OCI-LY7 (cell line): ENCODE measurements at regions not wholly inside any gene's neighbourhood (a gene's known extent, or its start where the extent isn't known, plus 50 kb on each side); places are given as distances from the start of the nearest gene placed in this dataset.
"Not testable (repeated sequence)": the region's sequence is repeated elsewhere in the genome, so short reads cannot be mapped to it uniquely, and the experiment has no call there.

ENCODE experiments used
- EZH2phosphoT487 ChIP-seq: fragments of 200-600 bp; sonication (generic); IDR thresholded peaks from 2 replicates; pipeline ENCODE4 v1.6.1; 2018; ENCODE audit warnings: low read depth, borderline replicate concordance, mild to moderate bottlenecking, mixed run types, antibody characterized with exemption, low read length, moderate library complexity, mixed read lengths
- TF ChIP-seq, protein P1 (sequence below): fragments of 200-600 bp; sonication (generic); conservative IDR thresholded peaks from 2 replicates; pipeline ENCODE4 v1.5.1; 2014; ENCODE audit warnings: mild to moderate bottlenecking, antibody characterized with exemption, low read length, moderate library complexity, mixed read lengths

DNA sequence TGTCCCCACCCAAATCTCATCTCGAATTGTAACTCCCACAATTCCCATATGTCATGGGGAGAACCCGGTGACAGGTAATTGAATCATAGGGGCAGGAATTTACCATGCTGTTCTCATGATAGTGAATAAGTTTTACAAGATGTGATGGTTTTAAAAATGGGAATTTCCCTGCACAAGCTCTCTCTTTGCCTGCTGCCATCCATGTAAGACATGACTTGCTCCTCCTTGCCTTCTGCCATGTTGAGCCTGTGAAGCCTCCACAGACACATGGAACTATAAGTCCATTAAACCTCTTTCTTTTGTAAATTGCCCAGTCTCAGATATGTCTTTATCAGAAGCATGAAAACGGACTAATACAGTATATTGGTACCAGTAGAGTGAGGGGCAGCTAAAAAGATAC lies 546.9 kb downstream of the ZNF385D start:
- TF ChIP-seq, protein P1, sequence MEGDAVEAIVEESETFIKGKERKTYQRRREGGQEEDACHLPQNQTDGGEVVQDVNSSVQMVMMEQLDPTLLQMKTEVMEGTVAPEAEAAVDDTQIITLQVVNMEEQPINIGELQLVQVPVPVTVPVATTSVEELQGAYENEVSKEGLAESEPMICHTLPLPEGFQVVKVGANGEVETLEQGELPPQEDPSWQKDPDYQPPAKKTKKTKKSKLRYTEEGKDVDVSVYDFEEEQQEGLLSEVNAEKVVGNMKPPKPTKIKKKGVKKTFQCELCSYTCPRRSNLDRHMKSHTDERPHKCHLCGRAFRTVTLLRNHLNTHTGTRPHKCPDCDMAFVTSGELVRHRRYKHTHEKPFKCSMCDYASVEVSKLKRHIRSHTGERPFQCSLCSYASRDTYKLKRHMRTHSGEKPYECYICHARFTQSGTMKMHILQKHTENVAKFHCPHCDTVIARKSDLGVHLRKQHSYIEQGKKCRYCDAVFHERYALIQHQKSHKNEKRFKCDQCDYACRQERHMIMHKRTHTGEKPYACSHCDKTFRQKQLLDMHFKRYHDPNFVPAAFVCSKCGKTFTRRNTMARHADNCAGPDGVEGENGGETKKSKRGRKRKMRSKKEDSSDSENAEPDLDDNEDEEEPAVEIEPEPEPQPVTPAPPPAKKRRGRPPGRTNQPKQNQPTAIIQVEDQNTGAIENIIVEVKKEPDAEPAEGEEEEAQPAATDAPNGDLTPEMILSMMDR, result not testable (repeated sequence)
- not testable (repeated sequence) for TF ChIP-seq EZH2phosphoT487
